ENCODE measurements at regions not wholly inside any gene's neighbourhood (a gene's known extent, or its start where the extent isn't known, plus 50 kb on each side); places are given as distances from the start of the nearest gene placed in this dataset.
"Not testable (repeated sequence)": the region's sequence is repeated elsewhere in the genome, so short reads cannot be mapped to it uniquely, and the experiment has no call there.

DNA sequence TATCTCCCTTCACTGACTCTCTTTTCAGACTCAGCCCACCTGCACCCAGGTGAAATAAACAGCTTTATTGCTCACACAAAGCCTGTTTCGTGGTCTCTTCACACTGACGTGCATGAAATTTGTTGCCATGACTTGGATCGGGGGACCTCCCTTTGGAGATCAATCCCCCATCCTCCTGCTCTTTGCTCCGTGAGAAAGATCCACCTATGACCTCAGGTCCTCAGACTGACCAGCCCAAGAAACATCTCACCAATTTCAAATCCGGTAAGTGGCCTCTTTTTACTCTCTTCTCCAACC lies 638.3 kb downstream of the UTRN start:
- H3K27me3 ChIP-seq (ENCODE audit: control insufficient read depth in 2 of 2, insufficient read depth in 2 of 2, low read length in 2 of 2); H3K27ac ChIP-seq (ENCODE audit: low read depth in 2 of 2, low read length in 2 of 2); H3K9ac ChIP-seq (ENCODE audit: low read depth in 1 of 2, low read length in 2 of 2); H3K4me1 ChIP-seq (ENCODE audit: control insufficient read depth in 2 of 2, insufficient read depth in 2 of 2, low read length in 2 of 2); H3K9me3 ChIP-seq (ENCODE audit: control insufficient read depth in 2 of 2, low read length in 2 of 2); H3K4me3 ChIP-seq (ENCODE audit: low read length in 2 of 2); H3K36me3 ChIP-seq (ENCODE audit: control insufficient read depth in 2 of 2, insufficient read depth in 2 of 2, low read length in 2 of 2): not testable (repeated sequence)

DNA sequence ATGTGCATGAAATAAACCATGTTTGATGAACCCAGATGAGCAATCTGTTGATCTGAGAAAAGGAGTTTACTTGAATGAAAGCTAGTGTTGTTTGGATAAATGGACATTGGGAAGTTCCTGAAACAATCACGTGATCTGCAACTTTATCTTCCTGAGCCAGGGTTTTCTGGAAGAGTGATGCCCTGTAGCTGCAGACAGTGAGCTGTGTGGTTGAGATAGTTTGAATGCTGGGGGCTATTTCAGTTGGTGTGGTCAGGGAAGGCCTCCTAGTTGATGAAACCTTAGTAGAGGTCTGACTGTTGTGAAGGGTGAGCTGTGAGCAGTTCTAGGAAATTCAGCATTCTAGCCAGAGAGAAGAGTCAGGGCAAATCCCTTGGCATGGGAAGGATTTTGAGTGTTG lies 643.7 kb downstream of the UTRN start:
- Histone ChIP-seq H3K4me3 (ENCODE audit: low read length in 2 of 2) (no peak overlapping the region), H3K4me1 (ENCODE audit: control insufficient read depth in 2 of 2, insufficient read depth in 2 of 2, low read length in 2 of 2) (no peaks in the 10 kb centered on the region), H3K9me3 (ENCODE audit: control insufficient read depth in 2 of 2, low read length in 2 of 2) (no peaks in the 10 kb centered on the region), H3K36me3 (ENCODE audit: control insufficient read depth in 2 of 2, insufficient read depth in 2 of 2, low read length in 2 of 2) (no peaks in the 10 kb centered on the region), H3K27me3 (ENCODE audit: control insufficient read depth in 2 of 2, insufficient read depth in 2 of 2, low read length in 2 of 2) (no peaks in the 10 kb centered on the region), H3K27ac (ENCODE audit: low read depth in 2 of 2, low read length in 2 of 2) (no peak overlapping the region), H3K9ac (ENCODE audit: low read depth in 1 of 2, low read length in 2 of 2) (no peak overlapping the region)

DNA sequence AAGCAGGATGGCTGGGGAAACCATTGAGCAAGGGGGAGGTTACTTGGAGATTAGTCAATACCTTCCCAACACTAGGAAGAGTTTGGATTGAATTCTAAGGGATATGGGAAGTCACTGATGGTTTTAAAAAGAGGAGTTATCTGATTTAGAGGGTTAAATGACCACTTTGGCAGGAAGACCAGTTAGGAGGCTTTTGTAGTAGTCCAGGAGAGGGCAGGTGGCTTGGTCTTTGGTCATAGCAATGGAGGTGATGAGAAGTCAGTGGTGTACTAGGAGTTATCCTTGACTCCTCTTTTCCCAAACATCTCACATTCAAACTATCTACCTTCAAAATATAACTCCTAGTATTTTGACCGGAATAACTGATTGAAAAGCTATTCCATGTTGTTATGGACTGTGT lies 644.1 kb downstream of the UTRN start:
- no peak overlapping the region for H3K27ac ChIP-seq (ENCODE audit: low read depth in 2 of 2, low read length in 2 of 2)
- no peaks in the 10 kb centered on the region for H3K36me3 ChIP-seq (ENCODE audit: control insufficient read depth in 2 of 2, insufficient read depth in 2 of 2, low read length in 2 of 2)
- H3K9me3 ChIP-seq (ENCODE audit: control insufficient read depth in 2 of 2, low read length in 2 of 2), result no peaks in the 10 kb centered on the region
- H3K9ac ChIP-seq (ENCODE audit: low read depth in 1 of 2, low read length in 2 of 2), result no peak overlapping the region
- H3K4me3 ChIP-seq (ENCODE audit: low read length in 2 of 2), result no peak overlapping the region
- H3K27me3 ChIP-seq (ENCODE audit: control insufficient read depth in 2 of 2, insufficient read depth in 2 of 2, low read length in 2 of 2), result no peaks in the 10 kb centered on the region
- H3K4me1 ChIP-seq (ENCODE audit: control insufficient read depth in 2 of 2, insufficient read depth in 2 of 2, low read length in 2 of 2), result no peaks in the 10 kb centered on the region

DNA sequence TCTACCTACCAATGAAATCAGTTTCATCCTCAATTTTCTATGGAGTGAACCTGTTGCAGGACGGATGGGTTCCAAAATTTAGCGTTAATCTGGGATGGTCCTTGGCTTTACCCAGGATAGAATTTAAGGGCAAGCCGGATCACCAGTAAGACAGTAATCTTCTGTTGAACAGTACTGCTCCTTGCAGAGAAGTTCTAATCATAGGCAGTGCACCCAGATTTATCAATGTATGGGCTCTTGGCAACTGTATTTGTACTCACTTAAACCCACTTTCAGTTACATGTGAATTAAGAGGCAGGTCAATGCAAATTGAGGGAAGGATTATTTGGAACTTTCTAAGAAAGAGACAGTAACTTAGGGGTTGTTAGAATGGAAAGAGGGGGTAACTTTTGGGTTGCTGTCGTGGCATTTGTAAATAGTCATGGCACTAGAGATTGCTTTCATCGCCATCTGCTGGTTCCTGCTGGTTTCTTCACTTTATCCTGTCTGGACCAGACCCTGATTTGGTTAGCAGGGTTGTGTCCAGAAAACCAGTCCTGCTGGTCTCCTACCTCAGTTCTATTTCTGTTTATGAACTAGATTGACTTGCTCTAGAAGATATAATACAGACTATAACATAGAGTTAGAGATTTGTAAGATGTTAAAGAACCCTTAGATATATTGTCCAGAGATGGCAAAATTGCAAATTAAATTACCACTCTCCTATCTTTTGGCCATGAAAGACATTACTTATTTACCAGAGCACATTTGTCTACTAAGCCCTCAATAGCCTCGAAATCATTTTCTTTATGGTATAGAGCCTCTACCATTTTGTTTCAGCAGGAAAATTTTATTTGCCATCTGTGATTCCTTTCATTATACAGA lies 646.3 kb downstream of the UTRN start:
- H3K4me3 ChIP-seq (ENCODE audit: low read length in 2 of 2), result no peak overlapping the region
- no peak overlapping the region for H3K27ac ChIP-seq (ENCODE audit: low read depth in 2 of 2, low read length in 2 of 2)
- no peaks in the 10 kb centered on the region for H3K9me3 ChIP-seq (ENCODE audit: control insufficient read depth in 2 of 2, low read length in 2 of 2)
- H3K27me3 ChIP-seq (ENCODE audit: control insufficient read depth in 2 of 2, insufficient read depth in 2 of 2, low read length in 2 of 2), result no peaks in the 10 kb centered on the region
- no peak overlapping the region for H3K9ac ChIP-seq (ENCODE audit: low read depth in 1 of 2, low read length in 2 of 2)
- H3K36me3 ChIP-seq (ENCODE audit: control insufficient read depth in 2 of 2, insufficient read depth in 2 of 2, low read length in 2 of 2), result no peaks in the 10 kb centered on the region
- H3K4me1 ChIP-seq (ENCODE audit: control insufficient read depth in 2 of 2, insufficient read depth in 2 of 2, low read length in 2 of 2), result no peaks in the 10 kb centered on the region

DNA sequence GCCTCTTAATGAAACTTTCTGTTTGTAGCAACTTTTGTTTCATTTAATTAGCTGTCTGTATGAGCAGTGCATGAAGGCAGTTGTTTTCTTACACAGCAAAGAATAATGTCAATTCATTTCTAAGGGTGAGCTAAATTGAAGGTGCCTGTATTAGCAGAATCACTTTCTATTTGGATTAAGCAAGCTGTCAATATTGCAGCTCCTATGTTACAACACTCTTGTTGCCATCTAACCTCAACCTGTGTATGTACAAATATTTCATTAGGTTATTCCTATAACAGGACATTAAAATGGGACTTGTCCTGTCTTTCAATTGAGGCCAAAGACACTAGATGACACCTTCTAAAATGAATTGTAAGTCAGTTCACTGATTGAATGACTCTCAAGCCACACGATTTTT lies 647.5 kb downstream of the UTRN start:
- Histone ChIP-seq H3K27me3 (ENCODE audit: control insufficient read depth in 2 of 2, insufficient read depth in 2 of 2, low read length in 2 of 2) (no peaks in the 10 kb centered on the region), H3K9me3 (ENCODE audit: control insufficient read depth in 2 of 2, low read length in 2 of 2) (no peaks in the 10 kb centered on the region), H3K4me1 (ENCODE audit: control insufficient read depth in 2 of 2, insufficient read depth in 2 of 2, low read length in 2 of 2) (no peaks in the 10 kb centered on the region), H3K27ac (ENCODE audit: low read depth in 2 of 2, low read length in 2 of 2) (no peak overlapping the region), H3K9ac (ENCODE audit: low read depth in 1 of 2, low read length in 2 of 2) (no peak overlapping the region), H3K36me3 (ENCODE audit: control insufficient read depth in 2 of 2, insufficient read depth in 2 of 2, low read length in 2 of 2) (no peaks in the 10 kb centered on the region), H3K4me3 (ENCODE audit: low read length in 2 of 2) (no peak overlapping the region)

DNA sequence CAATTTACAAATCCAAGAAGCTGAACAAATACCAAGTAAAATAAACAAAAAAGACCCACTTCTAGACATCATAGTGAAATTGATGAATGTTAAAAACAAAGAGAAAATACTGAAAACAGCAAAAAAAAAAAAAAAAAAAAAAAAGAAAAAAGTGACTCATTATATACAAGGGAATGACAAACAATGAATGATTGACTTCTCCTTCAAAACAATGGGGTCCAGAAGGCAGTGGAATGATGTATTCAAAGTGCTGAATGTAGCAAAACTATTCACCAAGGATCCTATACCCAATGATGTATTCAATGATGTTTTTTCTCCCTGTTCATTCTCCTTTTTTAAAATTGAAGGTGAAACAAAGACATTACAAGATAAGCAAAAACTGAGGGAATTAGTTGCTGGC lies 650.0 kb downstream of the UTRN start:
- no peaks in the 10 kb centered on the region for H3K27me3 ChIP-seq (ENCODE audit: control insufficient read depth in 2 of 2, insufficient read depth in 2 of 2, low read length in 2 of 2)
- no peak overlapping the region for H3K27ac ChIP-seq (ENCODE audit: low read depth in 2 of 2, low read length in 2 of 2)
- no peak overlapping the region for H3K9ac ChIP-seq (ENCODE audit: low read depth in 1 of 2, low read length in 2 of 2)
- H3K4me1 ChIP-seq (ENCODE audit: control insufficient read depth in 2 of 2, insufficient read depth in 2 of 2, low read length in 2 of 2), result no peaks in the 10 kb centered on the region
- H3K4me3 ChIP-seq (ENCODE audit: low read length in 2 of 2), result no peak overlapping the region
- H3K36me3 ChIP-seq (ENCODE audit: control insufficient read depth in 2 of 2, insufficient read depth in 2 of 2, low read length in 2 of 2), result no peaks in the 10 kb centered on the region
- H3K9me3 ChIP-seq (ENCODE audit: control insufficient read depth in 2 of 2, low read length in 2 of 2), result no peaks in the 10 kb centered on the region

DNA sequence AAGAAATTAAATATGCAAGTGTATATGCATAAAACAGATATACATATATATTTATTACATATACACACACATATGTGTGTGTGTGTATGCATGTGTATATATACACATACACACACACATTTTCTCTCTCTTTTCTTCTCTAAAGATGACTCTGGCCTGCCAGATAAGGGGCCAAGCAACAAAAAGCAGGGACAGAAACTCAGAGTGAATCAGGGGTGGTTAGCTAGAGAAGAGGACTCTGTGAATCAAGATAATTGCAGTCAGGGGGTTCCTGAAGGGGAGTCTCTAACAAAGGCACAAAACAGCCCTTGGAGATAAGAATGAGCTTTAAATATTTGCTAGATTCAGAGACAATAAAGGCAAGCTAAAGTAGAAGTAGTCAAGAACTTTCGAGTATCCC lies 650.5 kb downstream of the UTRN start:
- Histone ChIP-seq H3K4me1 (ENCODE audit: control insufficient read depth in 2 of 2, insufficient read depth in 2 of 2, low read length in 2 of 2) (no peaks in the 10 kb centered on the region), H3K4me3 (ENCODE audit: low read length in 2 of 2) (no peak overlapping the region), H3K36me3 (ENCODE audit: control insufficient read depth in 2 of 2, insufficient read depth in 2 of 2, low read length in 2 of 2) (no peaks in the 10 kb centered on the region), H3K9me3 (ENCODE audit: control insufficient read depth in 2 of 2, low read length in 2 of 2) (no peaks in the 10 kb centered on the region), H3K27ac (ENCODE audit: low read depth in 2 of 2, low read length in 2 of 2) (no peak overlapping the region), H3K9ac (ENCODE audit: low read depth in 1 of 2, low read length in 2 of 2) (no peak overlapping the region), H3K27me3 (ENCODE audit: control insufficient read depth in 2 of 2, insufficient read depth in 2 of 2, low read length in 2 of 2) (no peaks in the 10 kb centered on the region)

DNA sequence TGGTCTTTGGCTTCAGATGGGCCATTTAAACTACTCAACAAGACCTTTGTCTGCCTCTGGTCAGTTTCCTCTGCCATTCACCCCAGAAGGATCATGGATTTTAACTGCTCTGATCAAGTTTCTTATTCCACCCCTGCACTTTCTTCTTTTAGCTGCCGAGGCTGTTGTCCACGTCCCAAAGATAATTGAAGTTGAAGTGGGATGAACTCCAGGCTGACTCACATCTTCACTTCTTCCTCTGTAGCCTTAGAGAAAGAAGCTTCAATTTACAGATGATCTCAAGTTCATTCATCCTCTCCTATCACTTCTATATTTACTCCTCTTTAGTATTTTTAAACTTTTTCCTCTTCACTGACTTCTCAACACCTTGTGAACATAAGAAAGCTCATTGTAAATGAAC lies 651.6 kb downstream of the UTRN start:
- no peaks in the 10 kb centered on the region for H3K9me3 ChIP-seq (ENCODE audit: control insufficient read depth in 2 of 2, low read length in 2 of 2)
- H3K36me3 ChIP-seq (ENCODE audit: control insufficient read depth in 2 of 2, insufficient read depth in 2 of 2, low read length in 2 of 2), result no peaks in the 10 kb centered on the region
- no peaks in the 10 kb centered on the region for H3K4me1 ChIP-seq (ENCODE audit: control insufficient read depth in 2 of 2, insufficient read depth in 2 of 2, low read length in 2 of 2)

DNA sequence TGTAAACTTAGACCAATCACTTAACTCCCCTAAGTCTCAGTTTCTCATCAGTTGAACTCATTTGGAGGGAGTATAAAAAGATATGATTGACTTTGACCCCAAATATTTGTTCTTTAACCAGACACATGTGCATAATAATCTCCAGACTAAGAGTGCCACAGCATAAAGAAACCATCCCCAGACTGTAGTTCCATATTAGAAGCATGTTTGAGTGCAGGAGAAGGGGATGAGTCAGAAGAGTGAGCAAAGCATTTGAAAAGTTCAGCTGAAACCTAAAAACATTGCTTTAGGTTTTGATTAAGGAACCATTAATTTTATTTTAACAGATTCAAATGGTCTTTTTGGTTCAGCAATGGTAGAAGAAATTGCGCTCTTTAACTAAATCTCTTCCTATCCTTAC lies 654.8 kb downstream of the UTRN start:
- Histone ChIP-seq H3K9ac (ENCODE audit: low read depth in 1 of 2, low read length in 2 of 2) (no peak overlapping the region), H3K36me3 (ENCODE audit: control insufficient read depth in 2 of 2, insufficient read depth in 2 of 2, low read length in 2 of 2) (no peaks in the 10 kb centered on the region), H3K27ac (ENCODE audit: low read depth in 2 of 2, low read length in 2 of 2) (no peak overlapping the region), H3K9me3 (ENCODE audit: control insufficient read depth in 2 of 2, low read length in 2 of 2) (no peaks in the 10 kb centered on the region), H3K27me3 (ENCODE audit: control insufficient read depth in 2 of 2, insufficient read depth in 2 of 2, low read length in 2 of 2) (no peaks in the 10 kb centered on the region), H3K4me3 (ENCODE audit: low read length in 2 of 2) (no peak overlapping the region), H3K4me1 (ENCODE audit: control insufficient read depth in 2 of 2, insufficient read depth in 2 of 2, low read length in 2 of 2) (peaks cover 0 to 3% of the 10 kb centered on the region in 2 donors)

More for the DNA sequence above, 651.6 kb downstream of the UTRN start:
- Histone ChIP-seq H3K9ac (ENCODE audit: low read depth in 1 of 2, low read length in 2 of 2) (no peak overlapping the region), H3K4me3 (ENCODE audit: low read length in 2 of 2) (no peak overlapping the region), H3K27me3 (ENCODE audit: control insufficient read depth in 2 of 2, insufficient read depth in 2 of 2, low read length in 2 of 2) (no peaks in the 10 kb centered on the region), H3K27ac (ENCODE audit: low read depth in 2 of 2, low read length in 2 of 2) (no peak overlapping the region)

DNA sequence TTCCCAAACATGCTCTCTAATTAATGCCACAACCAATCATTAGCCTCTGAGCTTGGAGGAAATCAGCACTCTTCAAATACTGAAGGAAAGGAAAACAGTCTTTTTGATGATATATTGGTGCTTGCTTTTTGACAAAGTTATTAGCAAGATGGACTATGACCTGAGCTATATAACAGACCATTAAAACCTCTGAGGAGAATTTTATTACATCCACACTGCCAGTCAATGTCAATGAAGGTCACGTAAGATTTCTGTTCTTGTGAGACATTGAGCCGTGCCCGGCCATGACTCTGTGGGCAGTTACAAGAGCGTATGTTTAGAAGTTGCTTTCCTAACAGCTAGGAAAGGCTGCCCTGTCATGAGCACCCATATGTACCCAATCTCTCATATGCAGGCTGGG lies 659.0 kb downstream of the UTRN start:
- no peaks in the 10 kb centered on the region for H3K36me3 ChIP-seq (ENCODE audit: control insufficient read depth in 2 of 2, insufficient read depth in 2 of 2, low read length in 2 of 2)
- no peaks in the 10 kb centered on the region for H3K27me3 ChIP-seq (ENCODE audit: control insufficient read depth in 2 of 2, insufficient read depth in 2 of 2, low read length in 2 of 2)
- peaks cover 0 to 3% of the 10 kb centered on the region in 2 donors for H3K4me1 ChIP-seq (ENCODE audit: control insufficient read depth in 2 of 2, insufficient read depth in 2 of 2, low read length in 2 of 2)
- no peaks in the 10 kb centered on the region for H3K9me3 ChIP-seq (ENCODE audit: control insufficient read depth in 2 of 2, low read length in 2 of 2)
- H3K4me3 ChIP-seq (ENCODE audit: low read length in 2 of 2), result no peak overlapping the region
- H3K27ac ChIP-seq (ENCODE audit: low read depth in 2 of 2, low read length in 2 of 2), result no peak overlapping the region
- no peak overlapping the region for H3K9ac ChIP-seq (ENCODE audit: low read depth in 1 of 2, low read length in 2 of 2)

All from mucosa of rectum (tissue), 2 donors.